H9 (cell line): ENCODE measurements at regions not wholly inside any gene's neighbourhood (a gene's known extent, or its start where the extent isn't known, plus 50 kb on each side); places are given as distances from the start of the nearest gene placed in this dataset.

ENCODE experiments used
- DNase-seq: peaks from one replicate; pipeline ENCODE4 v3.0.0-alpha.2; 2017
- H2AFZ ChIP-seq: one replicate; pipeline ENCODE4 v1.6.1; 2013; ENCODE audit warnings: mild to moderate bottlenecking, low read length, control low read depth, moderate library complexity
- H2AK5ac ChIP-seq: 2 replicates; pipeline ENCODE4 v1.6.1; 2013; ENCODE audit warnings: low read length, control low read depth, mixed read lengths; ENCODE audit not compliant: insufficient read length
- H2BK120ac ChIP-seq: one replicate; pipeline ENCODE4 v1.6.1; 2013; ENCODE audit warnings: low read depth, mild to moderate bottlenecking, low read length, control low read depth, inconsistent platforms; ENCODE audit not compliant: poor library complexity, severe bottlenecking
- H2BK12ac ChIP-seq: 2 replicates; pipeline ENCODE4 v1.6.1; 2013; ENCODE audit warnings: low read length, control low read depth, mixed read lengths, low read depth; ENCODE audit not compliant: insufficient read length
- H2BK15ac ChIP-seq: 2 replicates; pipeline ENCODE4 v1.6.1; 2013; ENCODE audit warnings: low read depth, low read length, control low read depth
- H2BK20ac ChIP-seq: one replicate; pipeline ENCODE4 v1.6.1; 2013; ENCODE audit warnings: low read depth, mild to moderate bottlenecking, low read length, control low read depth, inconsistent platforms; ENCODE audit not compliant: poor library complexity, severe bottlenecking
- H2BK5ac ChIP-seq: 2 replicates; pipeline ENCODE4 v1.6.1; 2013; ENCODE audit warnings: low read length, control low read depth, mixed read lengths; ENCODE audit not compliant: insufficient read length
- H3K14ac ChIP-seq: 2 replicates; pipeline ENCODE4 v1.6.1; 2013; ENCODE audit warnings: low read length, control low read depth; ENCODE audit not compliant: insufficient read depth
- H3K18ac ChIP-seq: 2 replicates; pipeline ENCODE4 v1.6.1; 2013; ENCODE audit warnings: low read depth, mild to moderate bottlenecking, mixed read lengths, low read length, control low read depth; ENCODE audit not compliant: insufficient read length
- H3K23ac ChIP-seq: 2 replicates; pipeline ENCODE4 v1.6.1; 2013; ENCODE audit warnings: low read length, control low read depth, mixed read lengths, low read depth; ENCODE audit not compliant: insufficient read length
- H3K23me2 ChIP-seq: 2 replicates; pipeline ENCODE4 v1.6.1; 2013; ENCODE audit warnings: low read depth, mild to moderate bottlenecking, mixed read lengths, low read length, control low read depth; ENCODE audit not compliant: insufficient read length, poor library complexity, severe bottlenecking
- H3K27ac ChIP-seq: 2 replicates; pipeline ENCODE4 v1.5.1; 2013; ENCODE audit warnings: low read length, control low read depth, mixed read lengths, low read depth; ENCODE audit not compliant: insufficient read length
- H3K27me3 ChIP-seq: 2 replicates; pipeline ENCODE4 v1.6.1; 2013; ENCODE audit warnings: low read length, control low read depth, inconsistent platforms; ENCODE audit not compliant: insufficient read depth
- H3K4ac ChIP-seq: 2 replicates; pipeline ENCODE4 v1.6.1; 2013; ENCODE audit warnings: low read depth, mild to moderate bottlenecking, control low read depth, inconsistent platforms, low read length, moderate library complexity
- H3K4me1 ChIP-seq: 2 replicates; pipeline ENCODE4 v1.6.1; 2013; ENCODE audit warnings: low read length, control low read depth, inconsistent platforms; ENCODE audit not compliant: insufficient read depth
- H3K4me2 ChIP-seq: 2 replicates; pipeline ENCODE4 v1.6.1; 2013; ENCODE audit warnings: low read length, control low read depth, mixed read lengths; ENCODE audit not compliant: insufficient read length, insufficient read depth
- H3K56ac ChIP-seq: 2 replicates; pipeline ENCODE4 v1.6.1; 2013; ENCODE audit warnings: low read depth, mild to moderate bottlenecking, mixed read lengths, low read length, control low read depth; ENCODE audit not compliant: insufficient read length
- H3K79me1 ChIP-seq: 2 replicates; pipeline ENCODE4 v1.6.1; 2013; ENCODE audit warnings: low read depth, mild to moderate bottlenecking, moderate library complexity, low read length, control low read depth, inconsistent platforms; ENCODE audit not compliant: insufficient read depth, poor library complexity, severe bottlenecking
- H3K79me2 ChIP-seq: 2 replicates; pipeline ENCODE4 v1.6.1; 2013; ENCODE audit warnings: low read length, control low read depth, inconsistent platforms; ENCODE audit not compliant: insufficient read depth
- H3K9ac ChIP-seq: 2 replicates; pipeline ENCODE4 v1.6.1; 2013; ENCODE audit warnings: low read length, control low read depth, mixed read lengths; ENCODE audit not compliant: insufficient read length; ENCODE audit errors: extremely low read depth
- H3K9me3 ChIP-seq: one replicate; pipeline ENCODE4 v1.6.1; 2013; ENCODE audit warnings: low read depth, low read length, inconsistent platforms; ENCODE audit not compliant: control insufficient read depth
- H3T11ph ChIP-seq: one replicate; pipeline ENCODE4 v1.6.1; 2013; ENCODE audit warnings: mild to moderate bottlenecking, low read length, control low read depth, inconsistent platforms
- H4K20me1 ChIP-seq: one replicate; pipeline ENCODE4 v1.6.1; 2013; ENCODE audit not compliant: control insufficient read depth, insufficient read length, insufficient read depth
- H4K5ac ChIP-seq: 2 replicates; pipeline ENCODE4 v1.6.1; 2013; ENCODE audit warnings: low read depth, mild to moderate bottlenecking, mixed read lengths, low read length, control low read depth; ENCODE audit not compliant: insufficient read length
- H4K8ac ChIP-seq: replicated peaks from 2 replicates; pipeline ENCODE4 v1.6.1; 2013; ENCODE audit warnings: low read length, control low read depth, mixed read lengths, low read depth; ENCODE audit not compliant: insufficient read length
- H4K91ac ChIP-seq: 2 replicates; pipeline ENCODE4 v1.6.1; 2013; ENCODE audit warnings: low read depth, mild to moderate bottlenecking, moderate library complexity, mixed read lengths, low read length, control low read depth; ENCODE audit not compliant: insufficient read length
- H3K27ac Mint-ChIP-seq, 3 experiments: 2 replicates in 2 of 3; 3 replicates in 1 of 3; pipeline ENCODE4 v1.8.0; 2020 to 2021; ENCODE audit warnings: mixed read lengths in 3 of 3, mild to moderate bottlenecking in 1 of 3, moderate library complexity in 1 of 3
- H3K27me3 Mint-ChIP-seq: 2 replicates; pipeline ENCODE4 v1.8.0; 2021; ENCODE audit warnings: low read depth, mild to moderate bottlenecking, moderate library complexity, mixed read lengths
- H3K36me3 Mint-ChIP-seq, 3 experiments: 2 replicates in 2 of 3; 3 replicates in 1 of 3; pipeline ENCODE4 v1.8.0; 2020 to 2021; ENCODE audit warnings: low read depth in 3 of 3, mixed read lengths in 3 of 3; ENCODE audit not compliant: insufficient read depth in 1 of 3
- H3K4me1 Mint-ChIP-seq, 2 experiments: 2 replicates each; pipeline ENCODE4 v1.8.0; 2020; ENCODE audit warnings: mixed read lengths in 2 of 2
- H3K4me3 Mint-ChIP-seq, 2 experiments: 2 replicates in 1 of 2; 3 replicates in 1 of 2; pipeline ENCODE4 v1.8.0; 2020 to 2021; ENCODE audit warnings: mild to moderate bottlenecking in 2 of 2, mixed read lengths in 2 of 2, moderate library complexity in 1 of 2
- H3K9me3 Mint-ChIP-seq, 2 experiments: 2 replicates in 1 of 2; 3 replicates in 1 of 2; pipeline ENCODE4 v1.8.0; 2020; ENCODE audit warnings: mild to moderate bottlenecking in 2 of 2, mixed read lengths in 2 of 2, moderate library complexity in 1 of 2
- WGBS: extraction: QIAGEN DNeasy Blood & Tissue Kit; methylation state at CpG from one replicate; pipeline ENCODE4 v1.1.7; 2013; ENCODE audit warnings: missing lambda C conversion rate, low lambda C conversion rate, mixed read lengths; ENCODE audit not compliant: insufficient read length; ENCODE audit errors: extremely low coverage; 5-methylcytosine and 5-hydroxymethylcytosine counted together
- TF ChIP-seq, protein P1 (sequence below): fragments of 200-600 bp; sonication (generic); conservative IDR thresholded peaks from 3 replicates; pipeline ENCODE4 v1.8.0; 2021; ENCODE audit warnings: antibody characterized with exemption, mild to moderate bottlenecking

DNA sequence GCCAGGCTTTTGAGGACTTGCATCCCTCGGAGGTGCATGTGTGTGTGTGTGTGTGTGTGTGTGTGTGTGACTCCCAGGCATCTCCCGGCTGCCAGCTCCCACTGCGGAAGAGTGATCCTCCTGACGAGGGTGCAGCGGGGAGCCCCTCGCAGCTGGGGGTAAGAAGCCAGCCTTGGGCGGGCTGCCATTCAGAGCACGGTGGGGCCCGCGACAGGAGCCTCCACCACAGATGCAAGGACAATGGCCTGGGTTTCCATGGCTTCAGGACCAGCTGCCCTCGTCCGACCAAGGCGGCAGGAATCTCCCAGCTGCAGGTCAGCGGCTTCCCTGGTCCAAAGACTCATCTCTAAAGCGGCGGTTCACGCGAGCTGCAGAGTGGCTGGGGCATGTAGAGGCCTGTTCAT is 908.5 kb downstream of the BRD1 start:
- no peak overlapping the region for H3T11ph ChIP-seq
- no peak overlapping the region for H3K4me2 ChIP-seq
- no peak overlapping the region for H3K23ac ChIP-seq
- H2BK15ac ChIP-seq, result no peak overlapping the region
- no peak overlapping the region for H4K8ac ChIP-seq
- H3K27me3 ChIP-seq, result no peaks in the 10 kb centered on the region
- Mint-ChIP-seq H3K27ac (peak overlapping the region in 1 of 3 experiments; percentile 20; a peak in 1 of 7 replicates), H3K9me3 (peaks cover 20 to 21% of the 10 kb centered on the region in 2 experiments), H3K4me1 (peaks cover 19 to 20% of the 10 kb centered on the region in 2 experiments), H3K27me3 (peaks cover 28% of the 10 kb centered on the region), H3K36me3 (peaks cover 2 to 10% (median 7%) of the 10 kb centered on the region in 3 experiments; a peak in 6 of 7 replicates), H3K4me3 (no peak overlapping the region)
- no peaks in the 10 kb centered on the region for H4K20me1 ChIP-seq
- H3K18ac ChIP-seq, result no peak overlapping the region
- H4K5ac ChIP-seq, result no peak overlapping the region
- no peak overlapping the region for H2AK5ac ChIP-seq
- H2BK20ac ChIP-seq, result no peak overlapping the region
- H3K4me1 ChIP-seq, result no peaks in the 10 kb centered on the region
- H3K27ac ChIP-seq, result no peak overlapping the region
- TF ChIP-seq, protein P1, sequence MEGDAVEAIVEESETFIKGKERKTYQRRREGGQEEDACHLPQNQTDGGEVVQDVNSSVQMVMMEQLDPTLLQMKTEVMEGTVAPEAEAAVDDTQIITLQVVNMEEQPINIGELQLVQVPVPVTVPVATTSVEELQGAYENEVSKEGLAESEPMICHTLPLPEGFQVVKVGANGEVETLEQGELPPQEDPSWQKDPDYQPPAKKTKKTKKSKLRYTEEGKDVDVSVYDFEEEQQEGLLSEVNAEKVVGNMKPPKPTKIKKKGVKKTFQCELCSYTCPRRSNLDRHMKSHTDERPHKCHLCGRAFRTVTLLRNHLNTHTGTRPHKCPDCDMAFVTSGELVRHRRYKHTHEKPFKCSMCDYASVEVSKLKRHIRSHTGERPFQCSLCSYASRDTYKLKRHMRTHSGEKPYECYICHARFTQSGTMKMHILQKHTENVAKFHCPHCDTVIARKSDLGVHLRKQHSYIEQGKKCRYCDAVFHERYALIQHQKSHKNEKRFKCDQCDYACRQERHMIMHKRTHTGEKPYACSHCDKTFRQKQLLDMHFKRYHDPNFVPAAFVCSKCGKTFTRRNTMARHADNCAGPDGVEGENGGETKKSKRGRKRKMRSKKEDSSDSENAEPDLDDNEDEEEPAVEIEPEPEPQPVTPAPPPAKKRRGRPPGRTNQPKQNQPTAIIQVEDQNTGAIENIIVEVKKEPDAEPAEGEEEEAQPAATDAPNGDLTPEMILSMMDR, result no peak
- H2BK12ac ChIP-seq, result no peak overlapping the region
- H3K56ac ChIP-seq, result no peak overlapping the region
- H4K91ac ChIP-seq, result no peak overlapping the region
- no peak overlapping the region for H3K4ac ChIP-seq
- no peaks in the 10 kb centered on the region for H3K79me2 ChIP-seq
- peak; percentile 29 for DNase-seq
- WGBS, result no CpG with 5 or more reads among the region's 18 CpGs
- no peaks in the 10 kb centered on the region for H3K23me2 ChIP-seq
- no peak overlapping the region for H2BK120ac ChIP-seq
- H3K79me1 ChIP-seq, result no peaks in the 10 kb centered on the region
- H3K9ac ChIP-seq, result no peak overlapping the region
- H3K9me3 ChIP-seq, result no peaks in the 10 kb centered on the region
- H2BK5ac ChIP-seq, result no peak overlapping the region
- no peak overlapping the region for H3K14ac ChIP-seq
- H2AFZ ChIP-seq, result no peak overlapping the region
